Right ventricle myocardium superior (tissue), 1 donor: ENCODE measurements at regions not wholly inside any gene's neighbourhood (a gene's known extent, or its start where the extent isn't known, plus 50 kb on each side); places are given as distances from the start of the nearest gene placed in this dataset.
"Not testable (repeated sequence)": the region's sequence is repeated elsewhere in the genome, so short reads cannot be mapped to it uniquely, and the experiment has no call there.

Source experiments
- ATAC-seq: fragments of 200-7000 bp; cut with Tn5 transposase; one replicate; pipeline ENCODE4 v1.9.1; 2020; ENCODE audit warnings: mild to moderate bottlenecking; ENCODE audit not compliant: poor library complexity
- DNase-seq: peaks from one replicate; pipeline ENCODE4 v3.0.0-alpha.2; 2020
- intact Hi-C: fragments of 100-400 bp; cut with DNase I; formaldehyde crosslinking; loops from one replicate; pipeline ENCODE4 v1.11.2; 2022
- donor health status: DM: no; HTN: yes; CAD: no; lungs with severe emphysema.

GRCh38 chr5:119951330-119951934, 322.1 kb downstream of the FAM170A start:
- no peak for DNase-seq
- no peak for ATAC-seq
- intact Hi-C loops, result no loop called here

DNA sequence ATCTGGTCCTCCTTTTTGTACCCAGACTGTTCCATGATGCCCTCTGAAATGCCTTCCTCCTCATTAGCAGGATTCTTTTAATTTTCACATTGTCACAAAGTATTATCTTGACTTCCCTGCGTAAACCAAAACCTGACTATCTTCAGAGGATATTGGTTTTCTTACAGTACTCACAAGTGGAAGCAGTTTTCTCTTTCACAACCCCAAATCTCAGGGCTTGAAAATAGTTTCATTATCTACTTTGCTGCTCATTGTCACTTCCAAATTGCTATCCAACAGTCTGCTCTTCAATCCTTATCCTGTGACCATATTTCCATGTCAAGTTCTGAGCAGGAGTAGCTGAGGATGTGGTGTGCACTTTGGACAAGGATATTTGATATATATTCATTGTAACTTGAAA, 324.1 kb downstream of the FAM170A start:
- intact Hi-C loops, result no loop called here
- DNase-seq (no peak), ATAC-seq (no peak)

DNA sequence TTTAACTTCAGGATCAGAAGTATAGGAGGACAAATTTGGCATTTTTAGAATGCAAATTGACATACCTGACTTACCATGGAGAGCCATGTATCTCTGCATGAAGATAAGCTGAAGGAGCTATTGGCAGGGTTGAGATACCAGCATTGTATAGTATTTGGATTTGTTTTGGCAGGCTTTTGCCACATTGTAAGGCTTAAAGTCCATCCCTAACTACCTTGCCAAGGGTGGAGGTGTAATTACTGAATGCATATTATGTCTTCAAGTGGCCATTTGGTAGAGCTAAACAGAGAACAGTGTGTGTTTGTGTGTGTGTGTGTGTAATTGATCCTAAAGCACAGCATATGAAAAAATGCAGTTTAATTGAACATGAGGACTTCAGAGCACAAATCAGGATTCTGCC, 324.7 kb downstream of the FAM170A start:
- intact Hi-C loops, result no loop called here
- no peak for DNase-seq
- no peak for ATAC-seq

DNA sequence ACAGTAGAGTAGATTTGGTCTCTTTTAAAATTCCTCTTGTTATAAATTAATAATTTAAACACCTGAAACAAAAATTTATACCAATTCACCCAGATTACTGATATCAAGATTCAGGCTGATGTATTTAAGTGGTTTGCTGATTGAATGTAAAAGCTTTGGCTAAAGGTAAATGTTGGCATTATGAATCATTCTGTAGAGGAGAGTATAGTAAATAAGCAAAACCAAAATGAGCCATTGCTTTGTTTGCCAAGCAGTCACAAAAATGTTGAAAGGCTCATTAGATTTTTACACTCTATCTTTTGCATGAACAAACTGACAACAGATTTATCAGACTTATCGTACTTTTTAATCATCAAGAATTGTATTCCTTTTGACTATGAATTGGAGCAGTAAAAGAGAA, 332.6 kb downstream of the FAM170A start:
- ATAC-seq (no peak), DNase-seq (no peak)
- intact Hi-C loops, result loop anchor here (10.0 kb wide), 1 partner anchor 503 kb away; the partner anchor contains the start of gene PRR16

GRCh38 chr5:119966028-119966427, 336.7 kb downstream of the FAM170A start:
- ATAC-seq (peak; percentile 79), DNase-seq (no peak)
- intact Hi-C loops, result loop anchor here (10.0 kb wide), 1 partner anchor 499 kb away; the partner anchor contains the start of gene PRR16

GRCh38 chr5:119968690-119969089, 339.3 kb downstream of the FAM170A start:
- intact Hi-C loops, result loop anchor here (10.0 kb wide), 1 partner anchor 496 kb away; the partner anchor contains the start of gene PRR16
- no peak for DNase-seq
- ATAC-seq, result peak; percentile 25

- ATAC-seq, intact Hi-C loops, DNase-seq: not testable (repeated sequence)
Measured at GRCh38 chr5:119987077-119987476, 357.7 kb downstream of the FAM170A start.

DNA sequence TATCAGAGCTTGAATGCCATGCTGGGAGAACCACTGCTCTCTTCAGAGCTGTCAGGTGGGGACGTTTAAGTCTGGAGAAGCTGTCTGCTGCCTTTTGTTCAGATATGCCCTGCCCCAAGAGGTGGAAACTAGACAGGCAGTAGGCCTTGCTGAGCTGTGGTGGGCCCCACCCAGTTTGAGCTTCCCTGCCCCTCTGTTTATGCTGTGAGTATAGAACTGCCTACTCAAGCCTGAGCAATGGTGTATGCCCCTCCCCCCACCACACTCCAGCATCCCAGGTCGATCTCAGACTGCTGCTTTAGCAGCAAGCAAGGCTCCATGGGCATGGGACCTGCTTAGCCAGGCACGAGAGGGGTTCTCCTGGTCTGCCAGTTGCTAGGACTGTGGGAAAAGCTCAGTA, 362.3 kb downstream of the FAM170A start:
- intact Hi-C loops, result no loop called here
- DNase-seq (no peak), ATAC-seq (no peak)

- intact Hi-C loops, result no loop called here
- DNase-seq (no peak), ATAC-seq (no peak)
Measured at GRCh38 chr5:119996128-119996527, 366.8 kb downstream of the FAM170A start.

DNA sequence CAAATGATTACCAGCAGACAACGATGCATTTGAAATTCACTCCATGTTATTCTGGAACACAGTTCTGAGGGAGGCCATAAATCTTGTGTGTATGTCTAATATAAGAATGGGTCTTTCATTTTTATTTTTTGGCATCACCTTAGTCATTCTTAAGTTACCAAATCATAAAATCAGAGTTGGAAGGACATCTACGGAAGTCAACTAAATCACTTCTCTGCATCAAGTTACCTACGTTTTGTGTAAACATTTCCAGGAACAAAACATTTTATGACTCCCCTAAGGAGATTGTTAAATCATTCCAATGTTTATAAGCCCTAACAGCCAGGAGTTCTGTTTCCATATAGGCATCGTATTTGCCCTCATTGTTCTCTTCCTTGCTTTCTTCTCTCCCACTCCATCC, 378.2 kb downstream of the FAM170A start:
- intact Hi-C loops, result no loop called here
- DNase-seq (no peak), ATAC-seq (no peak)

DNA sequence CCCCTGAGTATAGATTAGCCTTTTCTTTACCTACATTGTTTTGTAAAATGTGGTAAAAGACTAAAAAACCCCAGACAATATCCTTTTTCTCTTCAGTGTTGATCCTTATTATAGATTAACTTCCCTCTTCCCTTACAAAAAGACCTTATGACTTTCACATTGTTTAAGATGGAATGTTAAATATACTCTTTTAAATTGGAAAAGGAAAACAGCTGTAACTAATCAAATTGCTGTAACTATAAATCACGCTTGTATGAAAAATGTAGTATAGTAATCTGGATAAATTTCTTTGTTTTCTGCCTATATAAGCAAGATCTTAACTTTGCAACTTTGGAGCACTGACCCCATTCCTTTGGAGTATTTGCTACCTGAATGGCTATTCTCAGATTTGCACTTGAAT, 383.1 kb downstream of the FAM170A start:
- intact Hi-C loops, result no loop called here
- DNase-seq, result no peak
- no peak for ATAC-seq

DNA sequence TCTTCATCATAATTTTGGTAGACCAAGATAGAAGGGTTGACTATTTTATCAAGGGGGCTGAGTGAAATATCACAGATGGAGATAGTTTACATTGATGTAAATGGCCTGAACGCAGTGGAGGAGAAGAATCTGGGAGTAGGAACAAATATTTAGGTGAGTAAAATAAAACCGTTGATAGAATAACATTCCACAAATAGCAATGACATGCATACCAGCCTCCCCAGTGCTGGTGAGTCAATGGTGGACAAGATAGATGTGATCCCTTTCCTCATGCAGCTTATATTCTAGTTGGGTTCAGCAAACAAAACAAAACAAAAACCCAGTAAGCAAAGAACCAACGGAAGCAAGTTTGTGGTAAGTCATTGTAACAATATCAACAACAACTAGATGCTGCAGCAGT, 385.2 kb downstream of the FAM170A start:
- intact Hi-C loops, result no loop called here
- no peak for ATAC-seq
- DNase-seq, result no peak

DNA sequence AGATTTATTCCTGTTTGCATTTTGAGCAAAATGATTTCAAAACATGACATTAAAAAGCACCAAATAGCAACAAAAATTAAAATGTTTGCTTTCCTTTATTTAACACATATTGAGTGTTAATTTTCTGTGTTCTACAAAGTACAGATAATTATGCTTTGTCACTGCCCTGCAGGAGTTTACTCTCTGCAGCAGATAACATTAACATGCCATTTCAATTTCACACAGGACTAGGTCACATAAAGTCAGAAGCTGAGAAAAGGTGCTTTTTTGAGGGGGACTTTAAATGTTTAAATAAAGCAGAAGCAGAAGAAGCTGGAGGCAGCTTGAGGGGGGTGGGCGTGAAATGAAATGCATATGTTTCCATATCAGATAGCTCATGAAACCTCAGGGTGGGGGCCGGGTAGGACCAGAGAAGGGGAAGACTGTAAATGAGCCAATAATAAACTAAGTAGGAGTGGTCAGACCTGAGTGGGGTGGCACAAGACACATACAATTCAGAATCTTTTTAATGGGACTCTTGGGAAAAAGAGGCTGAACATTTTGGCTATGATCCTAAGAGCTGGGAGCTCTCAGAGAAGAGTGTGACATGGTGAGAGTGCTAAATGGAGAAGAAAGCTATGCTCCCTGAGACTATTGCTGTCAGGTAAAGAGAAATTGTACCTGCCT, 387.5 kb downstream of the FAM170A start:
- intact Hi-C loops, result no loop called here

GRCh38 chr5:120017513-120017912, 388.2 kb downstream of the FAM170A start:
- ATAC-seq, result no peak
- intact Hi-C loops, result no loop called here
- DNase-seq, result no peak

More for the DNA sequence above, 387.5 kb downstream of the FAM170A start:
- DNase-seq, result no peak
- ATAC-seq, result no peak

DNA sequence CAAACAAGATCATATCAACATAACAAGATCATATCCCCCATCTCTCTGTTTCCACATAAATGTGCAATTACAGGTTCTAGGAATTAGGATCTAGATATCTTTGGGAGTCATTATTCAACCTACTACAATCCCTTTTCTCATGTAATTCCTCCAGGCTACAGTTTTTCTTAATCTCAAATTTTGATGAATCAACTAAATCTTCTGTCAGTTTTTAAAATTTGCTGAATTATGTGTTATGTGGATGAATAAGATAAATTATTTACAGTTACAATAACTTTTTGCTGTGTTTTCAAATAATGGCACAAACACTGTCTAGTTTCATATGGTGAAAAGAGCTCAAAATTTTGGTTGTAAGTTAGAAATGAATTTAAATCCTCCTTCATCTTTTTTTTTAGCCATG, 405.8 kb downstream of the FAM170A start:
- intact Hi-C loops, result no loop called here
- ATAC-seq (no peak), DNase-seq (no peak)

- intact Hi-C loops, result no loop called here
- DNase-seq, result no peak
- no peak for ATAC-seq
Measured at GRCh38 chr5:120035815-120036577, 406.6 kb downstream of the FAM170A start.

GRCh38 chr5:120037451-120037850, 408.1 kb downstream of the FAM170A start:
- intact Hi-C loops, result no loop called here
- no peak for DNase-seq

DNA sequence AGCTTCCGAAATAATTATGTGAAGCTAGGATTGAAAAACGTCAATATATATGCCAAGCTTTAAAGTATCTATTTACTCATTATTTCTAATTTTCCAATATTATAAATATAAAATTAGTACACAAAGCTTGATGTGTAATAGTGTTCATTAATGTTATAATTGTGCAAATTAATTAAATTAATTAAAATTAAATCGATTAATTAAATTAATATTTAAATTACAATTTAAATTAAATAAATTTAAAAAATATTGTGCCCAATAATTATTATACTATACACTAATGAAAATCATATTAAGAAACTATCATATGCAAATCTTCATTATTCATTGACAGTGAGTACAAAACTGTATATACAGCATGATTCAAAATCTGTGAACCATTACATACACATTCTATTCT, 409.8 kb downstream of the FAM170A start:
- ATAC-seq, result no peak
- intact Hi-C loops, result no loop called here
- no peak for DNase-seq

More at GRCh38 chr5:120037451-120037850, 408.1 kb downstream of the FAM170A start:
- no peak for ATAC-seq

DNA sequence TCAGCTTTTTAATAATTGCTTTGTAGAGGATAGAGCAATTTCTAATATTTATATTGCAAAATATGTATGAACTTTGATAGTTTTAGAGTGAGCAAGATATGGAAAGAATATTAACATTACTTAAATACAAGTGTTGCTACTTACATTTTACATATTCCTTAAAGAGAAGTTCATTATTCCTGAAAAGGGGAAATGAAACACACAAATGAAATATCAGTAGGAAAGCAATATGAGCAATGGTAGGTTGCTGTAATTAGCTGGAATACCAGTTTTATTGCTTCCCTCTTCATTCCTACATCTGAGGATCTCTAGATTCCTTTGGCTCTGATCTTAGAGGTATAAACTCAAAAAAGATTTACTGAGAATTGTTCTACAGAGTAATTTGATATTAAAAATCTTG, 414.1 kb downstream of the FAM170A start:
- ATAC-seq (no peak), DNase-seq (no peak)
- intact Hi-C loops, result no loop called here
